VCaP (cell line): ENCODE measurements at regions not wholly inside any gene's neighbourhood (a gene's known extent, or its start where the extent isn't known, plus 50 kb on each side); places are given as distances from the start of the nearest gene placed in this dataset.

Experiments
- H3K27ac ChIP-seq: fragments of 450-650 bp; 2 replicates; pipeline ENCODE4 v1.5.1; 2017
- CTCF ChIP-seq: fragments of 450-650 bp; conservative IDR thresholded peaks from 2 replicates; pipeline ENCODE4 v1.5.1; 2017; ENCODE audit warnings: mild to moderate bottlenecking, moderate library complexity

- H3K27ac ChIP-seq: peak overlapping the region; percentile 32
- TF ChIP-seq CTCF: no peak
Observed at GRCh38 chr21:27678511-27678910, 711.6 kb upstream of the ADAMTS5 start.

- no peak for TF ChIP-seq CTCF
- H3K27ac ChIP-seq: peak overlapping the region; percentile 32
Observed at GRCh38 chr21:27677546-27677945, 710.7 kb upstream of the ADAMTS5 start.

- no peak overlapping the region for H3K27ac ChIP-seq
- no peak for TF ChIP-seq CTCF
Observed at GRCh38 chr21:27675306-27675705, 708.4 kb upstream of the ADAMTS5 start.

GRCh38 chr21:27674041-27674615 lies 707.2 kb upstream of the ADAMTS5 start:
- no peak for TF ChIP-seq CTCF
- no peak overlapping the region for H3K27ac ChIP-seq

- no peak for TF ChIP-seq CTCF
- H3K27ac ChIP-seq: no peak overlapping the region
Observed at GRCh38 chr21:27673581-27673980, 706.7 kb upstream of the ADAMTS5 start.

GRCh38 chr21:27671207-27671606 lies 704.3 kb upstream of the ADAMTS5 start:
- no peak for TF ChIP-seq CTCF

GRCh38 chr21:27653481-27653880 lies 686.6 kb upstream of the ADAMTS5 start:
- no peak for TF ChIP-seq CTCF
- H3K27ac ChIP-seq: no peak overlapping the region

More at GRCh38 chr21:27671207-27671606, 704.3 kb upstream of the ADAMTS5 start:
- no peak overlapping the region for H3K27ac ChIP-seq
